GM23248 (cell line): ENCODE measurements at regions not wholly inside any gene's neighbourhood (a gene's known extent, or its start where the extent isn't known, plus 50 kb on each side); places are given as distances from the start of the nearest gene placed in this dataset.

ENCODE experiments used
- EZH2 ChIP-seq: fragments of 200-600 bp; sonication (generic); IDR thresholded peaks from 2 replicates; pipeline ENCODE4 v1.6.1; 2018; ENCODE audit warnings: antibody characterized with exemption, mild to moderate bottlenecking; ENCODE audit not compliant: insufficient read depth, poor library complexity, severe bottlenecking
- EZH2phosphoT487 ChIP-seq: fragments of 200-600 bp; sonication (generic); IDR thresholded peaks from 2 replicates; pipeline ENCODE4 v1.6.1; 2018; ENCODE audit warnings: antibody characterized with exemption, moderate library complexity, mild to moderate bottlenecking, low read depth; ENCODE audit not compliant: insufficient read depth

DNA sequence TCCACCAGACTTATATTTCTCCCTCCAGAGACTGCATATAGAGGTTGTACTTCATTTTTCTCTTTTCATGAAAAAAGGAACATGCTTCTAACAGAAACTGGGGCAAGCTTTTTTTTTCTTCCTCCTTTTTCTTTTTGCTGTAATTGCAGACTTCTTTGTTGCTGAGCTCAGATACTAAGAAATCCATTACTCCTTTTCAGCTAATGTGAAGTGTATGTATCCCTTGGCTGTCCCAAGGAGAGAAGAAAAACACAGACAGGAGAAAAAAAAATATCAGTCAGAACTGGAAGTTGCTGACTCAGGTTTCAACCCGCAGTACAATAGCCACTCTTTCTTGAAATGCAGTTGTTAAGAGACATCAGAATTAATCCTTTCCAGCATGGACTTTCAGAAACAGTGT, 1248.4 kb downstream of the LRFN5 start:
- TF ChIP-seq EZH2 (no peak), EZH2phosphoT487 (no peak)
